ENCODE measurements at regions not wholly inside any gene's neighbourhood (a gene's known extent, or its start where the extent isn't known, plus 50 kb on each side); places are given as distances from the start of the nearest gene placed in this dataset.
"Not testable (repeated sequence)": the region's sequence is repeated elsewhere in the genome, so short reads cannot be mapped to it uniquely, and the experiment has no call there.

DNA sequence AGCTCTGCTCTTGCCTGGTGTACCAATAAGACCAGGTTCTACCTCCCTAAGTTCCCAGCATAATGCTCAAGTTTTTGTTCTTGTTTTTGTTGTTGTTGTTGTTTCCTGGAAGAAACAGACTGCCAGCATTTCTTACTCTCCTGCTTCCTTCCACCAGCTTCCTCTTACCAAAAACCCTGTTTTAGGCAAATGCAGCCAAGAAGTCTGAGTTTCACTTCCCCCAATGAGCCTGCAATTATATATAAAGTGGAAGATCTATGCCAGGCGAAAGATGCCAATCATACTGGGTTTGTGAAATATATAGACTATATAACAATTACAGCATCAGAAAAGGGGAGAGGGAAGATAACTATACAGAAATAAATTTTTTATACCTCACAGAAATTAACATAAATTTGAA is 931.5 kb upstream of the FAT3 start:
- no peaks in the 10 kb centered on the region for H3K4me1 ChIP-seq (ENCODE audit: low read length)
- no peak overlapping the region for H3K27ac ChIP-seq (ENCODE audit: low read length)
- no peaks in the 10 kb centered on the region for H3K27me3 ChIP-seq (replicated peaks; ENCODE audit: insufficient read depth, low read length)
- H3K79me2 ChIP-seq (ENCODE audit: low read length), result no peaks in the 10 kb centered on the region
- no peaks in the 10 kb centered on the region for H3F3A ChIP-seq (ENCODE audit: insufficient read depth, low read length)
- H3K9ac ChIP-seq (ENCODE audit: low read length), result no peak overlapping the region
- no peak for TF ChIP-seq EZH2 (optimal IDR thresholded peaks at IDR 0.05; ENCODE audit: low read depth, low read length)
- TF ChIP-seq, protein P1, sequence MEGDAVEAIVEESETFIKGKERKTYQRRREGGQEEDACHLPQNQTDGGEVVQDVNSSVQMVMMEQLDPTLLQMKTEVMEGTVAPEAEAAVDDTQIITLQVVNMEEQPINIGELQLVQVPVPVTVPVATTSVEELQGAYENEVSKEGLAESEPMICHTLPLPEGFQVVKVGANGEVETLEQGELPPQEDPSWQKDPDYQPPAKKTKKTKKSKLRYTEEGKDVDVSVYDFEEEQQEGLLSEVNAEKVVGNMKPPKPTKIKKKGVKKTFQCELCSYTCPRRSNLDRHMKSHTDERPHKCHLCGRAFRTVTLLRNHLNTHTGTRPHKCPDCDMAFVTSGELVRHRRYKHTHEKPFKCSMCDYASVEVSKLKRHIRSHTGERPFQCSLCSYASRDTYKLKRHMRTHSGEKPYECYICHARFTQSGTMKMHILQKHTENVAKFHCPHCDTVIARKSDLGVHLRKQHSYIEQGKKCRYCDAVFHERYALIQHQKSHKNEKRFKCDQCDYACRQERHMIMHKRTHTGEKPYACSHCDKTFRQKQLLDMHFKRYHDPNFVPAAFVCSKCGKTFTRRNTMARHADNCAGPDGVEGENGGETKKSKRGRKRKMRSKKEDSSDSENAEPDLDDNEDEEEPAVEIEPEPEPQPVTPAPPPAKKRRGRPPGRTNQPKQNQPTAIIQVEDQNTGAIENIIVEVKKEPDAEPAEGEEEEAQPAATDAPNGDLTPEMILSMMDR (IDR thresholded peaks at IDR 0.05; ENCODE audit: low read length), result no peak
- no peak for TF ChIP-seq EZH2phosphoT487 (IDR thresholded peaks at IDR 0.05; ENCODE audit: low read length)
- no peak overlapping the region for H2AFZ ChIP-seq (ENCODE audit: low read length)
- no peaks in the 10 kb centered on the region for H3K9me3 ChIP-seq (replicated peaks; ENCODE audit: insufficient read depth, low read length)
- H3K4me2 ChIP-seq (ENCODE audit: low read depth, low read length), result no peak overlapping the region
- DNase-seq, result no peak
- H4K20me1 ChIP-seq (ENCODE audit: insufficient read depth, low read length), result no peaks in the 10 kb centered on the region
- H3K36me3 ChIP-seq (replicated peaks; ENCODE audit: insufficient read depth, low read length), result no peaks in the 10 kb centered on the region
- H3K9me2 ChIP-seq (replicated peaks; ENCODE audit: insufficient read depth, low read length), result no peaks in the 10 kb centered on the region
- H3K4me3 ChIP-seq (ENCODE audit: low read length), result no peak overlapping the region

DNA sequence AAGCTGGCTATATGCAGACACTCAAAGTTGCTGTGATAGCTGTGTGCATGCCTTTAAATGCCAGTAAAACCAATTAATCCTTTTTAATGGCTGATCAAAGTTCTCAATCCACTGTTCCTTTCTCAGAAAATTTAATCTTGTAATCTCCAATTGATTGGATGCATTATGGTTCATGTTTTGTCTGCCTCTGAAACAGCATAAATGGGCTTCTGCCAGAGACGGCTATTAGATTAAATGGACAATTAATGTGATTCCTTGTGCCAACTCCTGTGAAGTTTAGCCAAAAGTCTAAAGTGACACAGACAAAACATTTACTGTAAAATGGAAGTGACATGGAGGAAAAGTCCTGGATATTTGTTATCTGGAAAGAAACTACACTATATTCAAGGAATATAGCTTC is 952.5 kb upstream of the FAT3 start:
- no peaks in the 10 kb centered on the region for H3K79me2 ChIP-seq (ENCODE audit: low read length)
- no peak for DNase-seq
- H3K27ac ChIP-seq (ENCODE audit: low read length), result no peak overlapping the region

DNA sequence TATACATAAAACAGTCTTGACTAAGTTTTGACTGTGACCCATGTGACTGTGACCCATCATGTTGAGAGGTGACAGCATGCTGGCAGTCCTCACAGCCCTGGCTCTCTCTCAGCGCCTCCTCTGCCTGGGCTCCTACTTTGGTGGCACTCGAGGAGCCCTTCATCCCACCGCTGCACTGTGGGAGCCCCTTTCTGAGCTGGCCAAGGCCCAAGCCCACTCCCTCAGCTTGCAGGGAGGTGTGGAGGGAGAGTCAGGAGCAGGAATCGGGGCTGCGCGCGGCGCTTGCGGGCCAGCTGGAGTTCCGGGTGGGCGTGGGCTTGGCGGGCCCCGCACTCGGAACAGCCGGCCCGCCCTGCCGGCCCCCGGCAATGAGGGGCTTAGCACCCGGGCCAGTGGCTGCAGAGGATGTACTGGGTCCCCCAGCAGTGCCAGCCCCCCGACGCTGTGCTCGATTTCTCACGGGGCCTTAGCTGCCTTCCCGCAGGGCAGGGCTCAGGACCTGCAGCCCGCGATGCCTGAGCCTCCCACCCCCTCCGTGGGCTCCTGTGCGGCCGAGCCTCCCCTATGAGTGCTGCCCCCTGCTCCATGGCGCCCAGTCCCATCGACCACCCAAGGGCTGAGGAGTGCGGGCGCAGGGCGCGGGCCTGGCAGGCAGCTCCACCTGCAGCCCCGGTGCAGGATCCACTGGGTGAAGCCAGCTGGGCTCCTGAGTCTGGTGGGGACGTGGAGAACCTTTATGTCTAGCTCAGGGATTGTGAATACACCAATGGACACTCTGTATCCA is 955.9 kb upstream of the FAT3 start:
- not testable (repeated sequence) for H3K9ac ChIP-seq (ENCODE audit: low read length); H3K36me3 ChIP-seq (replicated peaks; ENCODE audit: insufficient read depth, low read length); H3F3A ChIP-seq (ENCODE audit: insufficient read depth, low read length); H2AFZ ChIP-seq (ENCODE audit: low read length); H3K4me1 ChIP-seq (ENCODE audit: low read length); H3K4me2 ChIP-seq (ENCODE audit: low read depth, low read length); H3K9me3 ChIP-seq (replicated peaks; ENCODE audit: insufficient read depth, low read length); H3K27me3 ChIP-seq (replicated peaks; ENCODE audit: insufficient read depth, low read length); DNase-seq; H3K4me3 ChIP-seq (ENCODE audit: low read length); H3K79me2 ChIP-seq (ENCODE audit: low read length); H4K20me1 ChIP-seq (ENCODE audit: insufficient read depth, low read length); H3K9me2 ChIP-seq (replicated peaks; ENCODE audit: insufficient read depth, low read length); H3K27ac ChIP-seq (ENCODE audit: low read length)

More for the DNA sequence above, 952.5 kb upstream of the FAT3 start:
- Histone ChIP-seq H3K9me3 (replicated peaks; ENCODE audit: insufficient read depth, low read length) (no peaks in the 10 kb centered on the region), H3F3A (ENCODE audit: insufficient read depth, low read length) (no peaks in the 10 kb centered on the region), H2AFZ (ENCODE audit: low read length) (no peak overlapping the region), H3K4me2 (ENCODE audit: low read depth, low read length) (no peak overlapping the region), H3K4me1 (ENCODE audit: low read length) (no peaks in the 10 kb centered on the region), H3K9ac (ENCODE audit: low read length) (no peak overlapping the region), H3K27me3 (replicated peaks; ENCODE audit: insufficient read depth, low read length) (no peaks in the 10 kb centered on the region), H3K9me2 (replicated peaks; ENCODE audit: insufficient read depth, low read length) (no peaks in the 10 kb centered on the region), H3K36me3 (replicated peaks; ENCODE audit: insufficient read depth, low read length) (no peaks in the 10 kb centered on the region), H4K20me1 (ENCODE audit: insufficient read depth, low read length) (no peaks in the 10 kb centered on the region), H3K4me3 (ENCODE audit: low read length) (no peak overlapping the region)
- TF ChIP-seq, protein P1 (IDR thresholded peaks at IDR 0.05; ENCODE audit: low read length), result no peak
- no peak for TF ChIP-seq EZH2 (optimal IDR thresholded peaks at IDR 0.05; ENCODE audit: low read depth, low read length)
- TF ChIP-seq EZH2phosphoT487 (IDR thresholded peaks at IDR 0.05; ENCODE audit: low read length), result no peak

DNA sequence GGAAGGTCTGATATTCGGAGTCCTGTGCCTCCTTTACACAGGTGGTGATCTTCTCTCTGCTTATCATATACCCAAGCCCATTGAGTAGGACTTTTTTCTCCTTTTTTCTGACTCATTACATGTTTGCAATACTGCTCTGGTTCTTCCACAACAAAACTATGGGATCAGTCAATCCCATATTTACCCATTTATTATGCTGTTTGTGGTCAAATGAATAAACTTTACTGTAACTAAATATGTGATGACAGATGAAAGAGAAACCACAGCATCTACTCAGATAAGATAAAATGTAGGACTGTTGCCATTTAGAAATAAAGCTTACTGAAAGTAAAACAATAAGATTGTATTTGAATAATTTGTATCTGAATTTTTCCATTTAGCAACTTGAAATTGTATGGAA is 958.7 kb upstream of the FAT3 start:
- no peak overlapping the region for H2AFZ ChIP-seq (ENCODE audit: low read length)
- no peaks in the 10 kb centered on the region for H4K20me1 ChIP-seq (ENCODE audit: insufficient read depth, low read length)
- H3K4me3 ChIP-seq (ENCODE audit: low read length), result no peak overlapping the region
- no peak for TF ChIP-seq EZH2 (optimal IDR thresholded peaks at IDR 0.05; ENCODE audit: low read depth, low read length)
- no peak for TF ChIP-seq EZH2phosphoT487 (IDR thresholded peaks at IDR 0.05; ENCODE audit: low read length)
- TF ChIP-seq, protein P1 (IDR thresholded peaks at IDR 0.05; ENCODE audit: low read length), result no peak
- H3K4me1 ChIP-seq (ENCODE audit: low read length), result no peaks in the 10 kb centered on the region
- no peaks in the 10 kb centered on the region for H3K36me3 ChIP-seq (replicated peaks; ENCODE audit: insufficient read depth, low read length)
- no peaks in the 10 kb centered on the region for H3K9me3 ChIP-seq (replicated peaks; ENCODE audit: insufficient read depth, low read length)
- no peak for DNase-seq
- no peaks in the 10 kb centered on the region for H3K79me2 ChIP-seq (ENCODE audit: low read length)
- H3F3A ChIP-seq (ENCODE audit: insufficient read depth, low read length), result no peaks in the 10 kb centered on the region
- H3K9ac ChIP-seq (ENCODE audit: low read length), result no peak overlapping the region
- H3K4me2 ChIP-seq (ENCODE audit: low read depth, low read length), result no peak overlapping the region
- no peaks in the 10 kb centered on the region for H3K9me2 ChIP-seq (replicated peaks; ENCODE audit: insufficient read depth, low read length)
- no peak overlapping the region for H3K27ac ChIP-seq (ENCODE audit: low read length)
- no peaks in the 10 kb centered on the region for H3K27me3 ChIP-seq (replicated peaks; ENCODE audit: insufficient read depth, low read length)
